ENCODE measurements at regions not wholly inside any gene's neighbourhood (a gene's known extent, or its start where the extent isn't known, plus 50 kb on each side); places are given as distances from the start of the nearest gene placed in this dataset.
"Not testable (repeated sequence)": the region's sequence is repeated elsewhere in the genome, so short reads cannot be mapped to it uniquely, and the experiment has no call there.

GRCh38 chr4:189207872-189208271, 732.8 kb upstream of the FRG1 start:
- no peak for DNase-seq

- DNase-seq = no peak
Measured at GRCh38 chr4:189215574-189215973, 725.1 kb upstream of the FRG1 start.

- no peak for DNase-seq
Measured at GRCh38 chr4:189221691-189222090, 719.0 kb upstream of the FRG1 start.

GRCh38 chr4:189228726-189229125, 711.9 kb upstream of the FRG1 start:
- DNase-seq = no peak

GRCh38 chr4:189232274-189232673, 708.4 kb upstream of the FRG1 start:
- no peak for DNase-seq

GRCh38 chr4:189233754-189234153, 706.9 kb upstream of the FRG1 start:
- DNase-seq = peak; percentile 3

GRCh38 chr4:189234948-189235347, 705.7 kb upstream of the FRG1 start:
- peak; percentile 1 for DNase-seq

GRCh38 chr4:189235599-189235998, 705.1 kb upstream of the FRG1 start:
- no peak for DNase-seq

- not testable (repeated sequence) for DNase-seq
Measured at GRCh38 chr4:189236321-189236720, 704.4 kb upstream of the FRG1 start.

- DNase-seq = no peak
Measured at GRCh38 chr4:189237340-189237739, 703.3 kb upstream of the FRG1 start.

GRCh38 chr4:189255636-189256035, 685.0 kb upstream of the FRG1 start:
- DNase-seq = no peak

- DNase-seq = no peak
Measured at GRCh38 chr4:189261475-189261874, 679.2 kb upstream of the FRG1 start.

- DNase-seq = no peak
Measured at GRCh38 chr4:189265515-189265914, 675.2 kb upstream of the FRG1 start.

- DNase-seq = no peak
Measured at GRCh38 chr4:189267312-189267965, 673.2 kb upstream of the FRG1 start.

GRCh38 chr4:189278597-189279165, 662.0 kb upstream of the FRG1 start:
- no peak for DNase-seq

GRCh38 chr4:189279188-189279587, 661.5 kb upstream of the FRG1 start:
- DNase-seq = no peak

- no peak for DNase-seq
Measured at GRCh38 chr4:189285377-189285776, 655.3 kb upstream of the FRG1 start.

- no peak for DNase-seq
Measured at GRCh38 chr4:189291939-189292338, 648.7 kb upstream of the FRG1 start.

- no peak for DNase-seq
Measured at GRCh38 chr4:189293459-189293858, 647.2 kb upstream of the FRG1 start.

GRCh38 chr4:189294574-189294973, 646.1 kb upstream of the FRG1 start:
- no peak for DNase-seq

GRCh38 chr4:189299706-189300105, 641.0 kb upstream of the FRG1 start:
- no peak for DNase-seq

GRCh38 chr4:189301692-189302091, 639.0 kb upstream of the FRG1 start:
- DNase-seq = no peak

- DNase-seq = no peak
Measured at GRCh38 chr4:189302719-189303118, 638.0 kb upstream of the FRG1 start.

- no peak for DNase-seq
Measured at GRCh38 chr4:189304167-189304566, 636.5 kb upstream of the FRG1 start.

- no peak for DNase-seq
Measured at GRCh38 chr4:189304809-189305208, 635.9 kb upstream of the FRG1 start.
